HG03064 (cell line): ENCODE measurements at regions not wholly inside any gene's neighbourhood (a gene's known extent, or its start where the extent isn't known, plus 50 kb on each side); places are given as distances from the start of the nearest gene placed in this dataset.
"Not testable (repeated sequence)": the region's sequence is repeated elsewhere in the genome, so short reads cannot be mapped to it uniquely, and the experiment has no call there.

Experiments used
- ATAC-seq: cut with Tn5 transposase; IDR thresholded peaks from one replicate; pipeline ENCODE4 v1.9.1; 2021; ENCODE audit warnings: low read depth; ENCODE audit not compliant: unreplicated experiment

GRCh38 chr10:7108141-7108540, 302.7 kb downstream of the SFMBT2 start:
- ATAC-seq: no peak

- ATAC-seq: no peak
Observed at GRCh38 chr10:7107285-7107684, 303.5 kb downstream of the SFMBT2 start.

GRCh38 chr10:7104379-7104778, 306.5 kb downstream of the SFMBT2 start:
- ATAC-seq: not testable (repeated sequence)

- ATAC-seq: no peak
Observed at GRCh38 chr10:7102557-7103349, 308.1 kb downstream of the SFMBT2 start.

GRCh38 chr10:7102084-7102483, 308.8 kb downstream of the SFMBT2 start:
- no peak for ATAC-seq

- no peak for ATAC-seq
Observed at GRCh38 chr10:7101451-7101850, 309.4 kb downstream of the SFMBT2 start.

GRCh38 chr10:7100032-7100702, 310.7 kb downstream of the SFMBT2 start:
- ATAC-seq: no peak

GRCh38 chr10:7098160-7098762, 312.6 kb downstream of the SFMBT2 start:
- no peak for ATAC-seq

GRCh38 chr10:7094781-7095180, 316.1 kb downstream of the SFMBT2 start:
- ATAC-seq: no peak

- no peak for ATAC-seq
Observed at GRCh38 chr10:7093368-7093767, 317.5 kb downstream of the SFMBT2 start.

GRCh38 chr10:7092603-7093002, 318.2 kb downstream of the SFMBT2 start:
- ATAC-seq: no peak

- ATAC-seq: no peak
Observed at GRCh38 chr10:7090529-7090928, 320.3 kb downstream of the SFMBT2 start.

GRCh38 chr10:7085913-7086589, 324.8 kb downstream of the SFMBT2 start:
- ATAC-seq: no peak

GRCh38 chr10:7085147-7085912, 325.5 kb downstream of the SFMBT2 start:
- no peak for ATAC-seq

- ATAC-seq: no peak
Observed at GRCh38 chr10:7084280-7085005, 326.4 kb downstream of the SFMBT2 start.

- no peak for ATAC-seq
Observed at GRCh38 chr10:7082967-7083366, 327.9 kb downstream of the SFMBT2 start.

GRCh38 chr10:7077880-7078279, 333.0 kb downstream of the SFMBT2 start:
- no peak for ATAC-seq

- ATAC-seq: no peak
Observed at GRCh38 chr10:7075851-7076250, 335.0 kb downstream of the SFMBT2 start.

- ATAC-seq: no peak
Observed at GRCh38 chr10:7075110-7075509, 335.7 kb downstream of the SFMBT2 start.

GRCh38 chr10:7071421-7071820, 339.4 kb downstream of the SFMBT2 start:
- ATAC-seq: no peak
